GM13977 (cell line): ENCODE measurements at regions not wholly inside any gene's neighbourhood (a gene's known extent, or its start where the extent isn't known, plus 50 kb on each side); places are given as distances from the start of the nearest gene placed in this dataset.

Experiments
- DNase-seq: peaks from one replicate; pipeline ENCODE4 v3.0.0; 2012; ENCODE audit warnings: low spot score
- in situ Hi-C: fragments of 300-500 bp; cut with MboI; formaldehyde crosslinking; loops from one replicate; pipeline ENCODE4 v1.12.0; 2022; ENCODE audit warnings: low sequenced_read_pairs, low pct_unique_long_range_greater_than_20kb, mixed read lengths, inconsistent platforms; ENCODE audit not compliant: unreplicated experiment
- TF ChIP-seq, protein P1 (sequence below): IDR thresholded peaks from 2 replicates; pipeline ENCODE4 v1.5.1; 2012; ENCODE audit warnings: mild to moderate bottlenecking, control low read depth; ENCODE audit not compliant: insufficient read depth; ENCODE audit errors: extremely low read depth, missing control alignments

DNA sequence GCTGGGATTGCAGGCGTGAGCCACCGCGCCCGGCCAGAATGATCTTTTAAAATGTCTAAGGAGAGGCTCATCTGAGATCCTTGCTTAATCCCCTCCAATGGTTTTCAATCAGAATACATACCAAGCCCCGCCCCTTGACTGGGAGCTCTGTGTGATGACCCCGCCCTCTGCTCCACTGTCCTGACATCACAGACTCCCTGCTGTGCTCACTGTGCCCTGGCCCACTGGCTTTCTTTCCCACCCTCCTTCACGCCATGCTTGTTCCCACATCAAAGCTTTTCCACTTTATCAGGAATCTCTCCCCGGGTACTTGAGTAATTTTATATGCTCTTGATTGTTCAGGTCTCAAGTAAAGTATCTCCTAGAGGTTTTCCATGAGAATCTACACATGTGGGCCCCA lies 762.3 kb upstream of the ID2 start:
- in situ Hi-C loops = no loop called here
- TF ChIP-seq, protein P1, sequence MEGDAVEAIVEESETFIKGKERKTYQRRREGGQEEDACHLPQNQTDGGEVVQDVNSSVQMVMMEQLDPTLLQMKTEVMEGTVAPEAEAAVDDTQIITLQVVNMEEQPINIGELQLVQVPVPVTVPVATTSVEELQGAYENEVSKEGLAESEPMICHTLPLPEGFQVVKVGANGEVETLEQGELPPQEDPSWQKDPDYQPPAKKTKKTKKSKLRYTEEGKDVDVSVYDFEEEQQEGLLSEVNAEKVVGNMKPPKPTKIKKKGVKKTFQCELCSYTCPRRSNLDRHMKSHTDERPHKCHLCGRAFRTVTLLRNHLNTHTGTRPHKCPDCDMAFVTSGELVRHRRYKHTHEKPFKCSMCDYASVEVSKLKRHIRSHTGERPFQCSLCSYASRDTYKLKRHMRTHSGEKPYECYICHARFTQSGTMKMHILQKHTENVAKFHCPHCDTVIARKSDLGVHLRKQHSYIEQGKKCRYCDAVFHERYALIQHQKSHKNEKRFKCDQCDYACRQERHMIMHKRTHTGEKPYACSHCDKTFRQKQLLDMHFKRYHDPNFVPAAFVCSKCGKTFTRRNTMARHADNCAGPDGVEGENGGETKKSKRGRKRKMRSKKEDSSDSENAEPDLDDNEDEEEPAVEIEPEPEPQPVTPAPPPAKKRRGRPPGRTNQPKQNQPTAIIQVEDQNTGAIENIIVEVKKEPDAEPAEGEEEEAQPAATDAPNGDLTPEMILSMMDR = no peak
- DNase-seq = no peak

DNA sequence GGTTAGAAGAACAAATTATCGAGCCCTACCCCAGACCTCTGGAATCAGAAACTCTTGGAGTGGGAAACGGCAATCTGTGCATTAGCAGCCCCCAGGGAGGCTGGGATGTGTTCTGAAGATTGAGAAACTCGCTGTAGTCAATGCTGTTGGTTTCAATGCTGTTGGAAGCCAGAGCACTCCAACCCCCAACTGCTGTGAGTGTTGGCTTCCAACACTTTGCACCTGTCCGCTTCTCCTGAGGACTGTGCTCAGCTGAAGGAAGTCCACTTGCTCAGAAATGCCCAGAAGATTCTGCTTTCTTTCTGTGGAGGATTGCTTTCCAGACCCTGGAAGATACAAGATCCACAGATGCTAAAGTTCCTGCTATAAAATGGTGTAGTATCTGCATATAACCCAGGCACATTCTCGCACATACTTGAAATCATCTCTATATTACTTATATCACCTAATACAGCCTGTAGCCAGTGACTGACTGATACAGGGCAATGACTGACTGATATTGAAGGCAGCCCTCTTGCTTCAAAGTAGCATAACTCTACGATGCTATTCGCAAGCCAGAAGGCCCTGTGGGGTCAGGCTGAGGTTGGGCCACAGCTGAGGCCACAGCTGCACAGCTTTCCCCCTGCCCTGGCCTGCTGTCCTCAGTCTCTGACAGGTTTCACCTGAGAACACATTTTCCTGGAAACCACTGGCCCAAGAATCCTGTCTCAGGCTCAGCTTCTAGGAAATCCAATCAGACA lies 757.7 kb upstream of the ID2 start:
- TF ChIP-seq, protein P1 = no peak
- no peak for DNase-seq
- in situ Hi-C loops = no loop called here

DNA sequence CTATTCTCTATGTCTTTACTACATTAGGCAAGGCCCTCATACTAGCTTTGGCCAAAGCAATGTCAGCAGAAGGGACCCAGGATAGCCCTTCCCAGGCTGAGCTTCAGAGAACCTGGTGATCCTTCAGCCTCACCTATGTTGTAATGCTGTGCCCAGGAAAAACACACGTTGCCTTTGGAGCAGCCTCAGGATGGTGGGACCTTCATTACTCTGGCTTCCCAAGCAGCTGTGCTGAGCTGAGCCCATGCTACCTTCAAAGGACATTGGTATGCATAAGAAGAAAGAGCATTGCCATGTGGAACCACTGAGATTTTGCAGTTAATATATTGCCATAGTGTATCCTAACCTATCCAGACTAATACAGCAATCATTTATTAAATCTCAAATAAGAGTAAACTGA lies 756.4 kb upstream of the ID2 start:
- TF ChIP-seq, protein P1 = no peak
- in situ Hi-C loops = no loop called here
- DNase-seq = no peak

DNA sequence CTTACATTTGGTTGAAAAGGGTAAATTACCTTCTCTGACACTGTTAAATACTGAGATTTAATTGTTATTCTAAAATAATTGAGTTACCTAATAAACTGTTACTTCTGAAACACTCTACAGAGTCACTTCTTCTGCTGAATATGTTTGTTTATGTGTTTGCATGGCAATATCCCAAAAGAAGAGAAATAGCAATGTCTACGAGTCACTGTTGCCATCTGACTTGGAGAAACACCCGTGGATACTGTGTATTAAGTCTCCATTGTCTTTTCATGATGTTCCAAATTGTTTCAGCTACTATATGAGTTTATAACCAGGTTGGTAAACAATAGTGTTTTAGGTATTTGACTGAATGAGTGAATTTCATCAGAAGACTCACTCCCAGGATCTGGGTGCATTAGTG lies 754.2 kb upstream of the ID2 start:
- TF ChIP-seq, protein P1 = no peak
- DNase-seq = no peak
- in situ Hi-C loops = no loop called here

DNA sequence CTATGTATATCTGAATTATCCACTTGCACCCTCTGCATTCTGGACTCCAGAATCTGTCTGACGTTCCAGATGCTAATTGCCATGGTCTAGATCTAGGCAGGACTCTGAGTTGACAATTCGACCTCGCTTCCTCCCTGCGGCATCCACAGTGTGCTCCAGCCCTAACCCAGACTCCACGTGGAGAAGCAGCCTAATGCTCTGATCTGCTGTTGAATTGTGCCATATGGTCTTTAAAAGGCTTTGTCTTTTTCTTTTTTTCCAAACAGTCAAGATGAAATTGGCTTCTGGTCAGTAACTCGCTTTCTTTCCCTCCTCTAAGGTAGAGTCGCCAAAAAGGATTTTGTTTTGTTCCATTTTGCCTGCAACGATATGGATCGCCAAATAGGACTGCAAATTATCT lies 752.6 kb upstream of the ID2 start:
- TF ChIP-seq, protein P1 = no peak
- in situ Hi-C loops = no loop called here
- DNase-seq = no peak

DNA sequence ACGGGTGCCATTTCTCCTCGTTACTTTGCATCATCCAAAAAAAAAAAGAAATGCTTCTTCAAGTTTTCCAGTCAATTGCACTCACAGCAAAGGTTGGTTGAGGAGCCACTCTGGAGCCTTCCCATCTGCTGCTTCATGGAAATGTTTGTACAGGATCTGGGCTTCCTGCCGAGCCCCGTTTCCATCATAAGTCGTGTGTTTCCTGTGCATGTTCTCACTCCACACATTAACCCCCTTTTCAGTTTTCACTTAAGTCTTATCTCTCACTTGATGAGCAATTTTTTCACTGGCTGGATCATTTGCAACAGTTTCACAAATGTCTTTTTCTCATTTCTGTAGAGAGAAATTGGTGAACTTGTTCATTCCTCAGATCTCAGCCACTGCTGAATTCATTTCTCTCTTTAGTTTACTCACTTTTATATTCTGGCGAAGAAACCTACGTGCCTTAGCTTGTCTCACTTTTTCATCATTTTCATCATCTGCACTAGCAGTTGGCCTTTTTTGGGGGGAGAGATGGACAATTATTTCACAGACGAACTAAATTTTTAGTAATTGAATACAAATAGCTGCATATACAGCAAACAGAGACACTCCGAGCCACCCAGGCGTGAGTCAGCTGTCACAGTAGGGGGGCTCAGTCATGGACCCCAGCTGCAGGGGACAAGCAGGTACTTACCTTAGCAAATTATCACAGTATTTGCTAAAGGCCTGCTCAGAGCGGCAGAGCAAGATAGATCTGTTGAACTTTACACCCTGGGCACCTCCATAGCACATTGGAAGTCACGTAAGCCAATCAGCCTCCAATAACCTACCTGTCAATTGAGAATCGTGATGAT lies 750.8 kb upstream of the ID2 start:
- TF ChIP-seq, protein P1 = no peak
- no peak for DNase-seq
- in situ Hi-C loops = no loop called here
